K562 (cell line): ENCODE measurements at regions not wholly inside any gene's neighbourhood (a gene's known extent, or its start where the extent isn't known, plus 50 kb on each side); places are given as distances from the start of the nearest gene placed in this dataset.

Experiments used
- ATAC-seq: fragments of 200-7000 bp; cut with Tn5 transposase; 3 replicates; pipeline ENCODE4 v1.9.1; 2020; ENCODE audit warnings: moderate library complexity
- BruUV-seq: library from RNA; stranded (reverse); fragments of 400-500 nt; replicated peaks from 2 replicates; lab custom pipeline; 2021; lab: Mats Ljungman, UMichigan
- CTCF ChIA-PET: fragments of 300-600 bp; formaldehyde crosslinking; extraction: SDS; loops from one replicate; lab custom pipeline; 2021; ENCODE audit warnings: low intra/inter-chr PET ratio; lab: Yijun Ruan, JAX
- POLR2A ChIA-PET: fragments of 300-600, 350-650 bp; sonication (Branson Sonifier 250); formaldehyde crosslinking; extraction: SDS; loops from one replicate; lab custom pipeline; 2021; ENCODE audit warnings: antibody characterized with exemption, inconsistent platforms; lab: Yijun Ruan, JAX
- DNase-seq, 4 experiments: peaks; one replicate each; pipeline versions ENCODE4 v3.0.0 to v3.0.0-alpha.2; 2011 to 2018; ENCODE audit warnings: low spot score in 3 of 4, mixed read lengths in 3 of 4; ENCODE audit errors: extremely low read depth in 1 of 4
- FAIRE-seq: peaks from 2 replicates; lab custom pipeline; 2011; peaks lifted over from hg19 to GRCh38; lab: Jason Lieb, UNC
- H2AFZ ChIP-seq: 2 replicates; pipeline ENCODE4 v1.6.0; 2011; ENCODE audit warnings: low read depth, low read length, control low read depth, inconsistent platforms
- H3K27ac ChIP-seq: fragments of 200-600 bp; 3 replicates; pipeline ENCODE4 v1.8.0; 2011; ENCODE audit warnings: low read depth, mild to moderate bottlenecking, control low read depth, inconsistent platforms, low read length, moderate library complexity, mixed read lengths; ENCODE audit errors: extremely low read depth
- H3K27me3 ChIP-seq, 2 experiments: fragments of 300-600 bp in 1 of 2; 2 replicates in 1 of 2; 3 replicates in 1 of 2; pipeline versions ENCODE4 v1.6.0 to v1.8.0; 2011; ENCODE audit warnings: inconsistent platforms in 2 of 2, low read length in 2 of 2, mild to moderate bottlenecking in 1 of 2, mixed read lengths in 1 of 2, moderate library complexity in 1 of 2; ENCODE audit not compliant: control insufficient read depth in 2 of 2, insufficient read depth in 2 of 2
- H3K36me3 ChIP-seq: fragments of 300-600 bp; 3 replicates; pipeline ENCODE4 v1.8.0; 2011; ENCODE audit warnings: mild to moderate bottlenecking, low read length, inconsistent platforms; ENCODE audit not compliant: control insufficient read depth, insufficient read depth
- H3K4me1 ChIP-seq, 2 experiments: fragments of 200-600 bp in 1 of 2; replicated peaks in 1 of 2; 2 replicates in 1 of 2; 3 replicates in 1 of 2; pipeline versions ENCODE4 v1.5.1 to v1.8.0; 2011; ENCODE audit warnings: inconsistent platforms in 2 of 2, low read length in 2 of 2, mild to moderate bottlenecking in 1 of 2, mixed read lengths in 1 of 2, moderate library complexity in 1 of 2; ENCODE audit not compliant: control insufficient read depth in 2 of 2, insufficient read depth in 2 of 2
- H3K4me2 ChIP-seq: 2 replicates; pipeline ENCODE4 v1.6.1; 2011; ENCODE audit warnings: low read length, control low read depth, inconsistent platforms, mixed read lengths; ENCODE audit not compliant: insufficient read depth
- H3K4me3 ChIP-seq: fragments of 200-600 bp; sonication (generic), shearing (Covaris generic); 2 replicates; pipeline ENCODE4 v1.5.1; 2016; ENCODE audit warnings: control low read depth, inconsistent platforms
- H3K79me2 ChIP-seq: fragments of 200-600 bp; 3 replicates; pipeline ENCODE4 v1.8.0; 2011; ENCODE audit warnings: low read length, inconsistent platforms; ENCODE audit not compliant: control insufficient read depth, insufficient read depth
- H3K9ac ChIP-seq, 2 experiments: 2 replicates each; pipeline versions ENCODE4 v1.6.0 to v1.6.1; 2011; ENCODE audit warnings: low read depth in 2 of 2, low read length in 2 of 2, control low read depth in 1 of 2, inconsistent platforms in 1 of 2, mild to moderate bottlenecking in 1 of 2, mixed read lengths in 1 of 2; ENCODE audit not compliant: insufficient read depth in 1 of 2
- H3K9me1 ChIP-seq: one replicate; pipeline ENCODE4 v1.6.0; 2011; ENCODE audit warnings: inconsistent platforms, mild to moderate bottlenecking, low read length, moderate library complexity; ENCODE audit not compliant: control insufficient read depth, insufficient read depth
- H3K9me3 ChIP-seq: replicated peaks from 2 replicates; pipeline ENCODE4 v1.5.1; 2011; ENCODE audit warnings: low read depth, low read length, inconsistent platforms; ENCODE audit not compliant: control insufficient read depth, insufficient read depth
- H4K20me1 ChIP-seq: replicated peaks from 2 replicates; pipeline ENCODE4 v1.6.1; 2011; ENCODE audit warnings: low read length, inconsistent platforms, mixed read lengths; ENCODE audit not compliant: control insufficient read depth, insufficient read depth
- ETV6 ChIP-seq, 3 experiments: fragments of 150-350 bp in 1 of 3; sonication (generic) in 1 of 3; formaldehyde crosslinking in 1 of 3; IDR thresholded peaks; 2 replicates each; pipeline versions ENCODE4 v1.6.1 to v1.8.0; 2014 to 2022; ENCODE audit warnings: borderline replicate concordance in 2 of 3, low read depth in 2 of 3, antibody characterized with exemption in 1 of 3, low read length in 1 of 3, mild to moderate bottlenecking in 1 of 3, missing genetic modification reagents in 1 of 3
- FOS ChIP-seq: IDR thresholded peaks from 3 replicates; pipeline ENCODE4 v1.6.1; 2011; ENCODE audit not compliant: insufficient read length; ENCODE audit errors: extremely low read depth
- HDAC2 ChIP-seq: fragments of 450-650 bp; IDR thresholded peaks from 2 replicates; pipeline ENCODE4 v1.6.1; 2016; ENCODE audit warnings: mild to moderate bottlenecking
- PURB ChIP-seq: sonication (generic); formaldehyde crosslinking; IDR thresholded peaks from 2 replicates; pipeline ENCODE4 v1.9.0; 2021; ENCODE audit warnings: low read depth, mild to moderate bottlenecking, missing genetic modification reagents
- SAFB2 ChIP-seq: fragments of 200-400 bp; formaldehyde crosslinking; IDR thresholded peaks from 2 replicates; pipeline ENCODE4 v1.6.1; 2018; ENCODE audit warnings: borderline replicate concordance, low read length, low read depth, moderate library complexity; ENCODE audit not compliant: severe bottlenecking
- SMARCB1 ChIP-seq: IDR thresholded peaks from 2 replicates; pipeline ENCODE4 v1.6.1; 2011; ENCODE audit warnings: improper control_type of control experiment, low read depth; ENCODE audit not compliant: insufficient read length
- TCF7 ChIP-seq: sonication (generic); IDR thresholded peaks from 2 replicates; pipeline ENCODE4 v1.6.1; 2016; ENCODE audit warnings: antibody characterized with exemption, borderline replicate concordance
- TCFL5 ChIP-seq: fragments of 250-450 bp; sonication (Bioruptor Pico); conservative IDR thresholded peaks from 2 replicates; pipeline ENCODE4 v1.6.1; 2021; ENCODE audit warnings: mild to moderate bottlenecking, moderate library complexity, matching md5 sums
- ZNF274 ChIP-seq: IDR thresholded peaks from 2 replicates; pipeline ENCODE4 v1.6.1; 2011; ENCODE audit warnings: low read depth, mild to moderate bottlenecking, low read length, moderate library complexity, borderline replicate concordance
- ZNF280B ChIP-seq: fragments of 250-450 bp; sonication (Bioruptor Pico); IDR thresholded peaks from 2 replicates; pipeline ENCODE4 v1.5.1; 2021; ENCODE audit warnings: mild to moderate bottlenecking
- ZNF354B ChIP-seq: fragments of 250-450 bp; sonication (Bioruptor Pico); IDR thresholded peaks from 2 replicates; pipeline ENCODE4 v1.4.0; 2020
- ZNF444 ChIP-seq: fragments of 250-450 bp; sonication (Bioruptor Pico); IDR thresholded peaks from 2 replicates; pipeline ENCODE4 v1.4.0; 2020; ENCODE audit warnings: mild to moderate bottlenecking, moderate library complexity
- ZNF512 ChIP-seq: IDR thresholded peaks from 2 replicates; pipeline ENCODE4 v1.6.1; 2016; ENCODE audit warnings: missing genetic modification characterization, missing compliant biosample characterization
- WGBS: fragments of 100-300 bp; shearing (Covaris generic); methylation state at CpG from one replicate; pipeline ENCODE4 v1.1.6; 2016; ENCODE audit warnings: low coverage, mixed read lengths; ENCODE audit not compliant: insufficient coverage; ENCODE audit errors: missing lambda C conversion rate; 5-methylcytosine and 5-hydroxymethylcytosine counted together
- in situ Hi-C: fragments of 300-500 bp; cut with MboI; formaldehyde crosslinking; loops from 4 replicates; pipeline ENCODE4 v1.15.0; 2018; ENCODE audit warnings: inconsistent platforms, mixed read lengths
- intact Hi-C: fragments of 100-400 bp; cut with micrococcal nuclease; formaldehyde crosslinking; loops from 2 replicates; pipeline ENCODE4 v1.14.2; 2022

- TF ChIP-seq ZNF444 (CRISPR knock-in tag) (no peak), ZNF280B (CRISPR knock-in tag) (no peak), FOS (no peak), PURB (no peak)
These were observed 1606.4 kb upstream of the ACVR2A start (continued) for GRCh38 chr2:146238254-146238966.

- TF ChIP-seq HDAC2: no peak
- no peak for TF ChIP-seq SAFB2
- TF ChIP-seq TCF7: no peak
- TF ChIP-seq SMARCB1: no peak
- no peak for TF ChIP-seq ZNF354B
- TF ChIP-seq TCFL5: no peak
- no peak for TF ChIP-seq ETV6 (IDR thresholded peaks at IDR 0.05; ENCODE audit: borderline replicate concordance in 1 of 2, low read depth in 2 of 2, low read length in 1 of 2)
- no peak for TF ChIP-seq ETV6 (CRISPR knock-in tag; IDR thresholded peaks at IDR 0.05; ENCODE audit: borderline replicate concordance)
- TF ChIP-seq ZNF274: no peak
- no peak for TF ChIP-seq ZNF512
- in situ Hi-C loops (no loop called here), intact Hi-C loops (no loop called here)
- no peak overlapping the region for H3K27ac ChIP-seq
- no peak overlapping the region for H3K4me3 ChIP-seq
- no peaks in the 10 kb centered on the region for H3K27me3 ChIP-seq
- no peak overlapping the region for H3K9ac ChIP-seq
- FAIRE-seq (no peak), DNase-seq (no peak), ATAC-seq (no peak)
- H4K20me1 ChIP-seq: no peaks in the 10 kb centered on the region
- POLR2A ChIA-PET: no interaction called here
- H3K4me2 ChIP-seq: no peak overlapping the region
- H2AFZ ChIP-seq: no peak overlapping the region
- no peaks in the 10 kb centered on the region for H3K9me1 ChIP-seq
- H3K4me1 ChIP-seq: no peaks in the 10 kb centered on the region
- CTCF ChIA-PET: no interaction called here
- H3K9me3 ChIP-seq: no peaks in the 10 kb centered on the region; the same call in 1 of the 2 replicates
- BruUV-seq: no TSS peak
- 0% methylated on average over 3 of the region's 3 CpGs for WGBS
- no peaks in the 10 kb centered on the region for H3K36me3 ChIP-seq
- no peaks in the 10 kb centered on the region for H3K79me2 ChIP-seq
These were observed 1609.7 kb upstream of the ACVR2A start for GRCh38 chr2:146235158-146235557.
